ENCODE measurements at regions not wholly inside any gene's neighbourhood (a gene's known extent, or its start where the extent isn't known, plus 50 kb on each side); places are given as distances from the start of the nearest gene placed in this dataset.
"Not testable (repeated sequence)": the region's sequence is repeated elsewhere in the genome, so short reads cannot be mapped to it uniquely, and the experiment has no call there.

GRCh38 chr6:14559746-14560536, 442.4 kb downstream of the CD83 start:
- Histone ChIP-seq H3K27me3 (ENCODE audit: low read length) (no peaks in the 10 kb centered on the region), H3K9me3 (ENCODE audit: insufficient read depth, low read length) (no peaks in the 10 kb centered on the region), H3F3A (ENCODE audit: insufficient read depth) (no peaks in the 10 kb centered on the region), H3K9me2 (replicated peaks; ENCODE audit: insufficient read depth, low read length) (no peaks in the 10 kb centered on the region), H4K20me1 (ENCODE audit: low read depth, low read length) (no peaks in the 10 kb centered on the region), H3K79me2 (ENCODE audit: insufficient read depth, low read length) (no peaks in the 10 kb centered on the region), H2AFZ (ENCODE audit: low read depth, low read length, severe bottlenecking) (no peak overlapping the region), H3K4me3 (ENCODE audit: insufficient read depth, low read length, poor library complexity, severe bottlenecking) (no peak overlapping the region), H3K36me3 (ENCODE audit: low read length) (no peaks in the 10 kb centered on the region), H3K4me2 (ENCODE audit: low read depth, low read length, poor library complexity, severe bottlenecking) (no peak overlapping the region), H3K9ac (ENCODE audit: low read length) (no peak overlapping the region), H3K27ac (ENCODE audit: low read depth, low read length) (no peak overlapping the region)
- TF ChIP-seq EZH2phosphoT487 (conservative IDR thresholded peaks at IDR 0.05; ENCODE audit: low read length) (no peak), CTCF (IDR thresholded peaks at IDR 0.05; ENCODE audit: insufficient read depth, low read length, poor library complexity, severe bottlenecking) (no peak)

- not testable (repeated sequence) for H3K9me3 ChIP-seq (ENCODE audit: insufficient read depth, low read length); H2AFZ ChIP-seq (ENCODE audit: low read depth, low read length, severe bottlenecking)
Observed at GRCh38 chr6:14561563-14561962, 444.0 kb downstream of the CD83 start.

GRCh38 chr6:14567842-14568241, 450.3 kb downstream of the CD83 start:
- H2AFZ ChIP-seq (ENCODE audit: low read depth, low read length, severe bottlenecking), result no peak overlapping the region
- no peaks in the 10 kb centered on the region for H3K79me2 ChIP-seq (ENCODE audit: insufficient read depth, low read length)
- no peaks in the 10 kb centered on the region for H4K20me1 ChIP-seq (ENCODE audit: low read depth, low read length)
- no peak overlapping the region for H3K4me3 ChIP-seq (ENCODE audit: insufficient read depth, low read length, poor library complexity, severe bottlenecking)
- no peaks in the 10 kb centered on the region for H3K36me3 ChIP-seq (ENCODE audit: low read length)
- H3K27ac ChIP-seq (ENCODE audit: low read depth, low read length), result no peak overlapping the region
- TF ChIP-seq CTCF (IDR thresholded peaks at IDR 0.05; ENCODE audit: insufficient read depth, low read length, poor library complexity, severe bottlenecking) (no peak), EZH2phosphoT487 (conservative IDR thresholded peaks at IDR 0.05; ENCODE audit: low read length) (no peak)
- H3K9me3 ChIP-seq (ENCODE audit: insufficient read depth, low read length), result no peaks in the 10 kb centered on the region
- H3K9me2 ChIP-seq (replicated peaks; ENCODE audit: insufficient read depth, low read length), result no peaks in the 10 kb centered on the region
- no peaks in the 10 kb centered on the region for H3F3A ChIP-seq (ENCODE audit: insufficient read depth)
- H3K27me3 ChIP-seq (ENCODE audit: low read length), result no peaks in the 10 kb centered on the region
- H3K4me2 ChIP-seq (ENCODE audit: low read depth, low read length, poor library complexity, severe bottlenecking), result no peak overlapping the region
- H3K9ac ChIP-seq (ENCODE audit: low read length), result no peak overlapping the region

More at GRCh38 chr6:14561563-14561962, 444.0 kb downstream of the CD83 start:
- H3K27ac ChIP-seq (ENCODE audit: low read depth, low read length); H3K79me2 ChIP-seq (ENCODE audit: insufficient read depth, low read length); H3F3A ChIP-seq (ENCODE audit: insufficient read depth); H3K4me2 ChIP-seq (ENCODE audit: low read depth, low read length, poor library complexity, severe bottlenecking); H3K9me2 ChIP-seq (replicated peaks; ENCODE audit: insufficient read depth, low read length); H4K20me1 ChIP-seq (ENCODE audit: low read depth, low read length); H3K36me3 ChIP-seq (ENCODE audit: low read length); H3K9ac ChIP-seq (ENCODE audit: low read length); H3K4me3 ChIP-seq (ENCODE audit: insufficient read depth, low read length, poor library complexity, severe bottlenecking); H3K27me3 ChIP-seq (ENCODE audit: low read length): not testable (repeated sequence)

- Histone ChIP-seq H3K4me3 (ENCODE audit: insufficient read depth, low read length, poor library complexity, severe bottlenecking) (no peak overlapping the region), H3K9me3 (ENCODE audit: insufficient read depth, low read length) (no peaks in the 10 kb centered on the region), H3K27ac (ENCODE audit: low read depth, low read length) (no peak overlapping the region), H3K36me3 (ENCODE audit: low read length) (no peaks in the 10 kb centered on the region), H3F3A (ENCODE audit: insufficient read depth) (no peaks in the 10 kb centered on the region), H4K20me1 (ENCODE audit: low read depth, low read length) (no peaks in the 10 kb centered on the region), H3K9me2 (replicated peaks; ENCODE audit: insufficient read depth, low read length) (no peaks in the 10 kb centered on the region), H2AFZ (ENCODE audit: low read depth, low read length, severe bottlenecking) (no peak overlapping the region), H3K4me2 (ENCODE audit: low read depth, low read length, poor library complexity, severe bottlenecking) (no peak overlapping the region), H3K9ac (ENCODE audit: low read length) (no peak overlapping the region), H3K27me3 (ENCODE audit: low read length) (no peaks in the 10 kb centered on the region), H3K79me2 (ENCODE audit: insufficient read depth, low read length) (no peaks in the 10 kb centered on the region)
- TF ChIP-seq EZH2phosphoT487 (conservative IDR thresholded peaks at IDR 0.05; ENCODE audit: low read length) (no peak), CTCF (IDR thresholded peaks at IDR 0.05; ENCODE audit: insufficient read depth, low read length, poor library complexity, severe bottlenecking) (no peak)
Observed at GRCh38 chr6:14569394-14569793, 451.8 kb downstream of the CD83 start.

- not testable (repeated sequence) for H2AFZ ChIP-seq (ENCODE audit: low read depth, low read length, severe bottlenecking); H3K9me2 ChIP-seq (replicated peaks; ENCODE audit: insufficient read depth, low read length); H3K9me3 ChIP-seq (ENCODE audit: insufficient read depth, low read length); H3K79me2 ChIP-seq (ENCODE audit: insufficient read depth, low read length); H3F3A ChIP-seq (ENCODE audit: insufficient read depth); H3K4me3 ChIP-seq (ENCODE audit: insufficient read depth, low read length, poor library complexity, severe bottlenecking); H3K4me2 ChIP-seq (ENCODE audit: low read depth, low read length, poor library complexity, severe bottlenecking); H3K36me3 ChIP-seq (ENCODE audit: low read length); H4K20me1 ChIP-seq (ENCODE audit: low read depth, low read length); H3K27me3 ChIP-seq (ENCODE audit: low read length); H3K27ac ChIP-seq (ENCODE audit: low read depth, low read length); H3K9ac ChIP-seq (ENCODE audit: low read length)
Observed at GRCh38 chr6:14569874-14570273, 452.3 kb downstream of the CD83 start.
